Activated CD8-positive, alpha-beta memory T cell treated with anti-CD3 and anti-CD28 coated beads, Interleukin-2, amount 50 U/mL, for 1 hour (primary cell): ENCODE measurements at regions not wholly inside any gene's neighbourhood (a gene's known extent, or its start where the extent isn't known, plus 50 kb on each side); places are given as distances from the start of the nearest gene placed in this dataset.

Experiments used
- DNase-seq: peaks from one replicate; pipeline ENCODE4 v3.0.0-alpha.2; 2020; ENCODE audit errors: extremely low read depth

GRCh38 chr7:98679741-98680140 is 62.7 kb downstream of the NPTX2 start:
- DNase-seq = no peak

- no peak for DNase-seq
Measured at GRCh38 chr7:98681511-98681910, 64.4 kb downstream of the NPTX2 start.

DNA sequence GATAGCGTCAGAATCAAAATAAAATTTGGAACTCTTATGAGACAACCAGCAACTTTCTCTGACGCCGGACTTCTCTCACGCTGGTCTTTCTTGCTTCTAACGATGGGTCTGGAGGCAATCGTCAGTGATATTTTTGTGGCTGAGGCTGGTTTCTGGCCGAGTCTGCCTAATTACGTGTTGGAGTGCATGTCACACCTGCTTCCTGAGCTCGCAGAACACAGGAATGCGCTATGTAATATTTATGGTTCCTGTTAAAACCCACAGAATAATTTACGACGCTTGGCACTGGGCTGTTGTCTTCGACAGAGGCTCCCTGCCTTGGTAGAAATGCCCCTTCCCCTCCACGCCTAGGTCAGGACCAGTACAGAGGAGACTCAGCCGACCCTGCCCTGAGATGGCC is 64.9 kb downstream of the NPTX2 start:
- DNase-seq = no peak

GRCh38 chr7:98683514-98683913 is 66.4 kb downstream of the NPTX2 start:
- DNase-seq = no peak

DNA sequence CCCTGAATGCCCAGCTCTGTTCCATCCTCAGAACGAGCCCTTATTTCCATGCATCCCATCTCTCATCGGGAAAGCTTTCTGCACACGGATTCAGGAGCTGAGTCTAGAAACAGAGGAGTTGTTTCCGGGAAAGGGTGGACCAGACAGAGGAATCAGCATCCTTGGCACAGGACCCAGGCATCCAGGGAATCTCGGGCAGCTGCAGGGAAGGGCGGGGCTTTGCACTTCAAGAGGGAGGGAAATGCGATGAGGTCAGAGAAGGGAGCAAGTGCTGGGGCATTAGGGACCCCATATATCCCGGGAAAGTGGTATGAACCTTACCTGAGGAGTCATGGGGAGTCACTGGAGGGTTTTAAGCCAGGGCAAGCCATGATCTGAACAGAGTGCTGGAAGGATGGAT is 68.5 kb downstream of the NPTX2 start:
- no peak for DNase-seq

DNA sequence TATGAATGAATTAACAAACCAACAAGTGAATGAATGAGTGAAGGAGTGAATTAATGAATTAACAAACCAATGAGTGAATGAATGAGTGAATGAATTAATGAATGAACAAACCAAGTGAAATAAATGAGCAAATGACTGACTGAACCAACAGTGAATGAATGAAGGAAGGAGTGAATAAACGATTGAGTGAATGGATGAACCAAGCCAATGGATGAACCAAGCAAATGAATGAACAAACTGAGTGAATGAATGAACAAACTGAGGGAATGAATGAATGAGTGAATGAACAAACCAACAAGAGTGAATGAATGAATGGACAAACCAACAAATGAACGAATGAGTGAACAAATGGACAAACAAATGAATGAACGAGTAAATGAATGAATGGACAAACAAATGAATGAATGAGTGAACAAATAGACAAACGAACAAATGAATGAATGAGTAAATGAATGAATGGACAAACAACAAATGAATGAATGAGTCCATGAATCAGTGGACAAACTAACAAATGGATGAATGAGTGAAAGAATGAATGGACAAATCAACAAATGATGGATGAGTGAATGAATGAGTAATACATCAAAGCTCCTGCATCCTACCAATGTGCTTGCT is 69.5 kb downstream of the NPTX2 start:
- no peak for DNase-seq

DNA sequence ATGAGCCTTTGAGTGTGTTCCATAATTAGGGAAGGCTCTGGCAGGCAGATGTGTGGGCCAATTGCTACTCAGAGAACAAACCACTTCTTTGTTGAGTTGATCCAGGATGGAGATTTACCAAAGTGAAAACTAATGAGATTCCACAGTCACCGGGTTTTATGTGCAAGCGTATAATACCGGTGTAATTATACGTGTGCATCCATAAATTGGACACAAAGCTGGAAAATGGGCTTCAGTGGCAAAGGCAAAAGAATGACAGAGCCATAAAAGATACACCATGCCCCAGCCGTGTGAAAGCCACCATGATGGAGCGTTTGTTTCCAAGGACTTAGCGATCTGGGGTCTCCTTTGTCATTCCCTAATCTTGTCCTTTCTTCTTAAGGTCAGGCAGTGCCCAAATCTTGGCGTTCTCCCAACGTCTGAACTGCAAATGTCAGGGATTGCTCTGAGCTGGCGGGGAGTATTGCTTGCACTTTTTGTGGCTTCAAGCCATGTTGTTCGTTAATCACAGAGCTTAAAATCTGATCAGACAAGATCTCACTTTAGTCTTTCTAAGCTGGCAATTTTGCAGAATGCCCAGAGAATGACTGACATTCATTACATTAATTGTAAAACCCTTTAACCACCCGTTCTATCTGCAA is 70.1 kb downstream of the NPTX2 start:
- DNase-seq = no peak

DNA sequence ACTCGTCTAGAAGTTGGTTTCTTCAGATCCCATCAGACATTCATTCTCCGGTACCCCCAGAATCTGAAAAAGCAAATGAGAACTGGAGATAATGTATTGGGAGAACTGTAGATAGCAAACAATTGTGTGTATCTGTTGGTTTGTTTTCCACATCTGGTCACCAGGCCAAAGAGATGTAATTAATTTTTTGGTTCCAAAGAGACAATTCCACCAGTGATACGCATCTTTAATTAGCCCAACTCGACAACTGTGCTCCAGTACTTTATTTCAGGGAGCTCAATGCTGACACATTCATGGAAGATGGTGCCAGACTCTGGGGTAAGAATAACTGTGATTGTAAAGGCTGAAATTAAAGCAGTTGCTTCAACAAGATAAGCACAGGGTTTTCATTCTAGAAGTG is 74.5 kb downstream of the NPTX2 start:
- no peak for DNase-seq

DNA sequence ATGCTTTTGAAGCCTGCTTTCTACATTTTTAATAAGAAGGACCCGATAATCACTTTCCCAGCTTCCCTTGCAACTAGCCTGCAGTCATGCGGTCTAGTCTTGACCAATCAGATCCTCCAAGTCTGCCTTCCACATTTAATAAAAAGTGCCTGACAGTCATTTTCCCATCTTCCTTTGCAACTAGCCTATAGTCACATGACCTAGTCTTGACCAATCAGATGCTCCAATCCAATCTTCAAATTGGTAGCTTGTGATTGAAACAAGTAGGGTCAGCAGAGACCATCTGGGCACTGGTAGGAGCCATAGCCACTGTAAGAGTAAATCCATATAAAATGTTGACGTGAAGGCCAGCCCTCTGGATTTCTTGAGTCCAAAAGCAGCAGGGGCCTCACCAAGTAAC is 80.0 kb downstream of the NPTX2 start:
- DNase-seq = no peak

DNA sequence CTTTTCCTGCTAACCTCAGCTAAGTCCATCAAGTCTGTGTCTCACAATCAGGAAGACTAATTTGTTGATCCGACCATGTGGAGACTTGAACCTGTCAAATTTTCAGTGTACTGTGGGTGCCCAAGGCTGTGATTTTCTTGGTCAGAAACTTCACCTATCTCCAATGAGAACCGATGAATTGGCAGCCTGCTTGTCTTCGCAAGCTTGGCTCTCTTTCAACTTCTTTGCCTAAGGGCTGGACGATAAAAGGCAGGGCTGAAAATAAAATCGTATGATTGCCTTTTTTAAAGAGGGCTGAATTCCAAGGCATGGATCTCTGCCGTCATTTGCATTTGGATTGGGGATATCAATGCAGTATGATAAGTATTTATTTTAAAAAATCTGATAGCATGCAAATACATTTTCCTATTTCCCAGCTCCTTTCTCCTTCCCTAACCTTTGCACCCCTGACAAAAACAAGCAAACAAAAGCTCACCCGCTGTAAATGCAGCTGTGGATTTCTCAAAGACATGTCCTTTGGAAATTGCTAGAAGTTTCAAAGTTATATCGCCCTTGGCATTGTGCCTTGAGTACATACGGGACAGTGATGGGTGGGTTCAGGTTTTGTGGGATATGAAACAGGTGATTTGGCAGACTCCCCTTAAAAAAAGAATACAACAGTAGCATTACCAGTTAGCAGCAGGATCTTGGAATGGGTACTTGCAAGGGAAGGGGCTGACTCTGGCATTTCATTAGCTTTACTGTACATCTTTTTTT is 80.6 kb downstream of the NPTX2 start:
- DNase-seq = no peak

DNA sequence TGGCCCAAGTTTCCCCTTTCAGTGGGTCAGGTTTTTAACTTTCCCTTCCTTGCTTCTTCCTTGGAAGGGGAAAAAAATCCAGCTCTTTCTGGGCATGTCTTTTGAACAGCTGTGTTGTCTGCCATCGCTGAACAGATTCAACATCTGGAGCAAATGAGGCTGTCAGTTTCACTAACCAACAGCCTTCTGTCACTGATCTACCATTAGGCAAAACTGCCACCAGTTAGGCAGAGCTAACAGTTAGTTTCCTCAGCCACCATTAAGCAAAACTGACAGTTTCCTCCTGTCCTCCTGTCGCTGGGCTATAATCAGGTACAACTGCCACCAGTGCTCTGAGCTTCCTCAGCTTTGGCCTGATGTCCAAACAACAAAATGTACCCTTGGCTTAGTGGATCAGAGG is 81.9 kb downstream of the NPTX2 start:
- DNase-seq = no peak

DNA sequence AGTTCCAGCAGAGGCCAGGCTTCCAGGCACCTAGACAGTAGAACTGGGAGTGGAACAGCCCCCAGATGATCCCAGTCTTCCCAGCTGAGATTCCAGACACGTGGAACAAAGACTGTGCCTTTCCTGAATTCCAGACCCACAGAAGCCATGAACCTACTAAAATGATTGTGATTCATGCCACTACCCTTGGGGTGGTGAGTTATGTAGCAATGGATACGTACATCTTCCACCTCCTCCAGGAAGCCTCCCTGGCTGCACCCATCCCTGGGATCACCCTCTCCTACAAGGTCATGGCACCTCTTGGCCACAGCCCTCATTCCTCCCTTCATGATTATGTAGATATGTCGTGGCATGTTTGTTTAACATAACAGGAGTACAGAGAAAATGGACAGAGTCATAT is 83.4 kb downstream of the NPTX2 start:
- no peak for DNase-seq

- DNase-seq = no peak
Measured at GRCh38 chr7:98701372-98701771, 84.3 kb downstream of the NPTX2 start.

- DNase-seq = no peak
Measured at GRCh38 chr7:98702021-98702420, 84.9 kb downstream of the NPTX2 start.

- no peak for DNase-seq
Measured at GRCh38 chr7:98703916-98704315, 86.8 kb downstream of the NPTX2 start.

GRCh38 chr7:98705626-98706025 is 88.5 kb downstream of the NPTX2 start:
- DNase-seq = no peak

- no peak for DNase-seq
Measured at GRCh38 chr7:98707076-98707475, 90.0 kb downstream of the NPTX2 start.

- no peak for DNase-seq
Measured at GRCh38 chr7:98711945-98712344, 94.9 kb downstream of the NPTX2 start.

GRCh38 chr7:98713165-98713810 is 96.2 kb downstream of the NPTX2 start:
- DNase-seq = no peak

GRCh38 chr7:98719396-98719795 is 102.3 kb downstream of the NPTX2 start:
- no peak for DNase-seq

DNA sequence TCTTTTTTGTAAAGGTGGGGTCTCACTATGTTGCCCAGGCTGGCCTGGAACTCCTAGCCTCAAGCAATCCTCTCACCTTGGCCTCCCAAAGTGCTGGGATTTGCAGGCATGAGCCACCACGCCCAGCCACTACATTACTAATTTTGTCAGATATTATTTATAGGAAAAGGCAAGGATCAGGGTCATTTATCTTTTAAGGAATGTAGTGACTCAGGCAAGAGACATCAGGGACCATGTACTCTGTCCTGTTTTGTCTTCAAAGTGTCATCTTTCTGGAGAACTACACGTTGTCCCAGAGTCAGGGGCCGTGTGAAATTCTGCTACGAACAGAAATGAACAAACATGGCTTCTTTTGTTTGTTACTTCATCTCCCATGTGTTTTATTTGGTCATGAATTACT is 105.3 kb downstream of the NPTX2 start:
- no peak for DNase-seq

- DNase-seq = no peak
Measured at GRCh38 chr7:98724591-98724990, 107.5 kb downstream of the NPTX2 start.
